ENCODE measurements at regions not wholly inside any gene's neighbourhood (a gene's known extent, or its start where the extent isn't known, plus 50 kb on each side); places are given as distances from the start of the nearest gene placed in this dataset.

DNA sequence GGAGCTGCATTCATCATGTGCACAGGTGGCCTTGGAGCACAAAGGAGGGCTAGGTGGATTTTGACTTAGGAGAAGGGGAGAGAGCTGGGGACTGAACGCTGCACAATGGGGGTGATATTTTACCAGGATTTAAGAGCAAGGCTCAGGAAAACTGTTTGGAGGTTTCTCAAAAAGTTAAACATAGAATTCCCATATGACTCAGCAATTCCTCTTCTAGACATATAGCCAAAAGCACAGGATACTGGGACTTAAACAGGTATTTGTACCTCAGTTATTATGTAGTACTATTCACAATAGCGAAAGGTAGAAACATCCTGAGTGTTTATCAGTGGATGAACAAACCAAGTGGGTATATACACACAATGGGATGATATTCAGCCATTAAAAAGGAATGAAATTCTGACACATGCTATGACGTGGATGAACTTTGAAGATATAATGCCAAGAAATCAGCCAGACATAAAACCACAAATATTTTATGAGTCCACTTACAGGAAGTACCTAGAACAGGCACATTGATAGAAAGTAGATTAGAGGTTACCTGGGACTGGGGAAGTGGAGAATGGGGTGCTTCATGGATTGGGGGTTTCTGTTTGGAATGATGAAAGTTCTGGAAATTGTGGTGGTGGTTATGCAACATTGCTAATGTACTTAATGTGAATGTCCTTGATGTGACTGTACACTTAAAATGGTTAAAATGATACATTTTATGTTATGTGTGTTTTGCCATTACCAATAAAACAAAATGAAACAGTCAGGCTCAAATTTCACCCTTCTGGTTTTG lies 216.9 kb downstream of the HAUS1 start:
- ATAC-seq (ENCODE audit: low read depth) (no peak), DNase-seq (no peak)
- no peak overlapping the region for H3K27ac ChIP-seq (ENCODE audit: low read length in 2 of 2)
- TF ChIP-seq, protein P1, sequence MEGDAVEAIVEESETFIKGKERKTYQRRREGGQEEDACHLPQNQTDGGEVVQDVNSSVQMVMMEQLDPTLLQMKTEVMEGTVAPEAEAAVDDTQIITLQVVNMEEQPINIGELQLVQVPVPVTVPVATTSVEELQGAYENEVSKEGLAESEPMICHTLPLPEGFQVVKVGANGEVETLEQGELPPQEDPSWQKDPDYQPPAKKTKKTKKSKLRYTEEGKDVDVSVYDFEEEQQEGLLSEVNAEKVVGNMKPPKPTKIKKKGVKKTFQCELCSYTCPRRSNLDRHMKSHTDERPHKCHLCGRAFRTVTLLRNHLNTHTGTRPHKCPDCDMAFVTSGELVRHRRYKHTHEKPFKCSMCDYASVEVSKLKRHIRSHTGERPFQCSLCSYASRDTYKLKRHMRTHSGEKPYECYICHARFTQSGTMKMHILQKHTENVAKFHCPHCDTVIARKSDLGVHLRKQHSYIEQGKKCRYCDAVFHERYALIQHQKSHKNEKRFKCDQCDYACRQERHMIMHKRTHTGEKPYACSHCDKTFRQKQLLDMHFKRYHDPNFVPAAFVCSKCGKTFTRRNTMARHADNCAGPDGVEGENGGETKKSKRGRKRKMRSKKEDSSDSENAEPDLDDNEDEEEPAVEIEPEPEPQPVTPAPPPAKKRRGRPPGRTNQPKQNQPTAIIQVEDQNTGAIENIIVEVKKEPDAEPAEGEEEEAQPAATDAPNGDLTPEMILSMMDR (IDR thresholded peaks at IDR 0.05), result no peak
- TF ChIP-seq EZH2 (IDR thresholded peaks at IDR 0.05; ENCODE audit: borderline replicate concordance, insufficient read depth, low read depth, low read length, poor library complexity, severe bottlenecking), result no peak
- peaks cover 4 to 8% of the 10 kb centered on the region in 2 donors for H3K4me1 ChIP-seq (ENCODE audit: control insufficient read depth in 2 of 2, insufficient read depth in 2 of 2, low read length in 2 of 2)
- ChIA-PET POLR2A (interaction anchor here (0.6 kb wide), 1 partner anchor 233 kb away, joined by 5 read pairs; no protein-coding TSS in a partner anchor), CTCF (no interaction called here)
- Mint-ChIP-seq H3K27me3 (peaks cover 4% of the 10 kb centered on the region), H3K4me1 (peaks cover 8% of the 10 kb centered on the region), H3K4me3 (no peak overlapping the region), H3K27ac (no peak overlapping the region), H3K9me3 (ENCODE audit: insufficient read depth) (no peaks in the 10 kb centered on the region)
- no peaks in the 10 kb centered on the region for H3K36me3 ChIP-seq (replicated peaks in 1 of 2; ENCODE audit: control extremely low read depth in 1 of 2, control insufficient read depth in 1 of 2, extremely low read depth in 1 of 2, insufficient read depth in 2 of 2, low read length in 1 of 2)
- H3K79me2 ChIP-seq (ENCODE audit: control insufficient read depth, insufficient read depth, low read length), result no peaks in the 10 kb centered on the region
- H3K27me3 ChIP-seq (replicated peaks in 1 of 4; ENCODE audit: control extremely low read depth in 1 of 4, control insufficient read depth in 3 of 4, insufficient read depth in 4 of 4, low read length in 3 of 4), result no peaks in the 10 kb centered on the region
- H3K4me2 ChIP-seq (replicated peaks; ENCODE audit: low read depth, low read length, poor library complexity, severe bottlenecking), result no peak overlapping the region
- H2AFZ ChIP-seq (ENCODE audit: insufficient read depth, low read depth, low read length, poor library complexity, severe bottlenecking), result no peak overlapping the region
- H4K20me1 ChIP-seq (ENCODE audit: control insufficient read depth, insufficient read depth, low read length, poor library complexity, severe bottlenecking), result no peaks in the 10 kb centered on the region
- no peak overlapping the region for H3K4me3 ChIP-seq (ENCODE audit: control extremely low read depth in 1 of 5, extremely low read depth in 1 of 5, insufficient read depth in 1 of 5, low read depth in 2 of 5, low read length in 4 of 5)
- H3K9ac ChIP-seq (ENCODE audit: low read length), result no peak overlapping the region
- whole genome bisulfite sequencing (ENCODE audit: insufficient coverage), result no CpG with 5 or more reads among the region's 3 CpGs
- intact Hi-C loops (cut with micrococcal nuclease), result no loop called here
- H3K9me3 ChIP-seq (ENCODE audit: control extremely low read depth in 1 of 3, control insufficient read depth in 2 of 3, insufficient read depth in 1 of 3, low read length in 2 of 3), result no peaks in the 10 kb centered on the region

DNA sequence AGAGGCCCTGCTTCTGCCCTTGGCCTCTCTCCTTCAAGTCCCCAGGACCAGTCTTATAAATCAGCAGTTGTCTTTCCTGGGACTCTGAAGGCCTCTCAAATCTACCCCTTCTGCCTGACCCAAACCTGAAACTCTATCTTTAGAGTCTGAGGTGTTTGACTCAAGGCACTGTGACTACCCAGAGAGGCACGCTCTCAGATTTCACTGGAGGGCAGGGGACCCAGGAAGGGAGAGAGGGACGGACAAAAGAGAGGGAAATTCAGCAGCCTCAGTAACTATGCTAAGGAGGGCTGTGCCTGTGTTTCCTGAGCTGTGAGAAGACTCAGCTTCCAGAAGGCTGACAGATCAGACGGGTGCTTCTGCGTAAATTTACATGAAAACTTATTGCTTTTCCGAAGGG lies 217.8 kb downstream of the HAUS1 start:
- CTCF ChIA-PET, result no interaction called here
- H3K4me1 Mint-ChIP-seq, result peaks cover 8% of the 10 kb centered on the region
- no peaks in the 10 kb centered on the region for H3K27me3 ChIP-seq (replicated peaks in 1 of 4; ENCODE audit: control extremely low read depth in 1 of 4, control insufficient read depth in 3 of 4, insufficient read depth in 4 of 4, low read length in 3 of 4)
- intact Hi-C loops (cut with micrococcal nuclease), result no loop called here
- H2AFZ ChIP-seq (ENCODE audit: insufficient read depth, low read depth, low read length, poor library complexity, severe bottlenecking), result no peak overlapping the region
- POLR2A ChIA-PET, result no interaction called here
- no peak overlapping the region for H3K27ac Mint-ChIP-seq
- H3K9me3 ChIP-seq (ENCODE audit: control extremely low read depth in 1 of 3, control insufficient read depth in 2 of 3, insufficient read depth in 1 of 3, low read length in 2 of 3), result no peaks in the 10 kb centered on the region
- no peaks in the 10 kb centered on the region for H3K9me3 Mint-ChIP-seq (ENCODE audit: insufficient read depth)
- no peak overlapping the region for H3K4me2 ChIP-seq (replicated peaks; ENCODE audit: low read depth, low read length, poor library complexity, severe bottlenecking)
- H3K4me1 ChIP-seq (ENCODE audit: control insufficient read depth in 2 of 2, insufficient read depth in 2 of 2, low read length in 2 of 2), result peaks cover 4 to 8% of the 10 kb centered on the region in 2 donors
- no peaks in the 10 kb centered on the region for H4K20me1 ChIP-seq (ENCODE audit: control insufficient read depth, insufficient read depth, low read length, poor library complexity, severe bottlenecking)
- no peak for TF ChIP-seq EZH2 (IDR thresholded peaks at IDR 0.05; ENCODE audit: borderline replicate concordance, insufficient read depth, low read depth, low read length, poor library complexity, severe bottlenecking)
- TF ChIP-seq, protein P1 (IDR thresholded peaks at IDR 0.05), result no peak
- ATAC-seq (ENCODE audit: low read depth), result no peak
- H3K36me3 ChIP-seq (replicated peaks in 1 of 2; ENCODE audit: control extremely low read depth in 1 of 2, control insufficient read depth in 1 of 2, extremely low read depth in 1 of 2, insufficient read depth in 2 of 2, low read length in 1 of 2), result no peaks in the 10 kb centered on the region
- no peaks in the 10 kb centered on the region for H3K79me2 ChIP-seq (ENCODE audit: control insufficient read depth, insufficient read depth, low read length)
- peaks cover 4% of the 10 kb centered on the region for H3K27me3 Mint-ChIP-seq
- WGBS (ENCODE audit: insufficient coverage), result 90% methylated on average over 4 of the region's 5 CpGs
- H3K4me3 ChIP-seq (ENCODE audit: control extremely low read depth in 1 of 5, extremely low read depth in 1 of 5, insufficient read depth in 1 of 5, low read depth in 2 of 5, low read length in 4 of 5), result no peak overlapping the region
- H3K9ac ChIP-seq (ENCODE audit: low read length), result no peak overlapping the region
- no peak overlapping the region for H3K4me3 Mint-ChIP-seq
- no peak for DNase-seq
- H3K27ac ChIP-seq (ENCODE audit: low read length in 2 of 2), result no peak overlapping the region

Measured in B cell (primary cell).